Inflammatory macrophage treated with lipopolysaccharide for 4 hours (primary cell): ENCODE measurements at regions not wholly inside any gene's neighbourhood (a gene's known extent, or its start where the extent isn't known, plus 50 kb on each side); places are given as distances from the start of the nearest gene placed in this dataset.

ENCODE experiments used
- DNase-seq: peaks from one replicate; pipeline ENCODE4 v3.0.0-alpha.2; 2020

- DNase-seq, result peak; percentile 83
Observed at GRCh38 chr6:56708810-56709597, 66.3 kb upstream of the DST start.

- no peak for DNase-seq
Observed at GRCh38 chr6:56706981-56707726, 64.5 kb upstream of the DST start.

- DNase-seq, result peak; percentile 46
Observed at GRCh38 chr6:56699066-56699654, 56.5 kb upstream of the DST start.

GRCh38 chr6:56695702-56696101 lies 53.0 kb upstream of the DST start:
- no peak for DNase-seq

- no peak for DNase-seq
Observed at GRCh38 chr6:56694002-56694401, 51.3 kb upstream of the DST start.

- no peak for DNase-seq
Observed at GRCh38 chr6:56693246-56693607, 50.5 kb upstream of the DST start.

GRCh38 chr6:56692523-56693245 lies 50.0 kb upstream of the DST start:
- DNase-seq, result peak; percentile 75
